ENCODE measurements at regions not wholly inside any gene's neighbourhood (a gene's known extent, or its start where the extent isn't known, plus 50 kb on each side); places are given as distances from the start of the nearest gene placed in this dataset.
A peak's percentile ranks its signal among the peaks of the same experiment; 100 is the strongest.

- TF ChIP-seq POLR2A (IDR thresholded peaks at IDR 0.05) (no peak), CTCF (IDR thresholded peaks at IDR 0.05) (no peak), EP300 (IDR thresholded peaks at IDR 0.05) (no peak)
- Histone ChIP-seq H3K27me3 (no peaks in the 10 kb centered on the region), H3K27ac (no peak overlapping the region), H3K4me1 (ENCODE audit: insufficient read depth) (peaks cover 6% of the 10 kb centered on the region), H3K9me3 (no peaks in the 10 kb centered on the region), H3K4me3 (no peak overlapping the region), H3K36me3 (no peaks in the 10 kb centered on the region)
- WGBS, 3 donors: 18 to 26% (median 21%) methylated on average over 16 to 22 of the region's 22 CpGs
- peak in 1 of 5 donors; percentile 46 for DNase-seq
- intact Hi-C loops (cut with DNase I): no loop called here
Measured at GRCh38 chr17:77865112-77865611, 93.3 kb upstream of the TNRC6C start.

GRCh38 chr17:77865716-77866115 lies 92.8 kb upstream of the TNRC6C start:
- H3K36me3 ChIP-seq: no peaks in the 10 kb centered on the region
- H3K27ac ChIP-seq: no peak overlapping the region
- H3K4me1 ChIP-seq (ENCODE audit: insufficient read depth): peaks cover 6% of the 10 kb centered on the region
- intact Hi-C loops (cut with DNase I): no loop called here
- no peak for DNase-seq
- 58 to 63% (median 60%) methylated on average over 3 of the region's 3 CpGs for WGBS, 3 donors
- H3K27me3 ChIP-seq: no peaks in the 10 kb centered on the region
- no peak overlapping the region for H3K4me3 ChIP-seq
- TF ChIP-seq EP300 (IDR thresholded peaks at IDR 0.05) (no peak), CTCF (IDR thresholded peaks at IDR 0.05) (no peak), POLR2A (IDR thresholded peaks at IDR 0.05) (no peak)
- no peaks in the 10 kb centered on the region for H3K9me3 ChIP-seq

- DNase-seq: no peak
Measured at GRCh38 chr17:77867308-77867781, 91.2 kb upstream of the TNRC6C start.

GRCh38 chr17:77867976-77868713 lies 90.4 kb upstream of the TNRC6C start:
- Histone ChIP-seq H3K27me3 (no peaks in the 10 kb centered on the region), H3K36me3 (no peaks in the 10 kb centered on the region), H3K4me3 (no peak overlapping the region), H3K4me1 (ENCODE audit: insufficient read depth) (peaks cover 6% of the 10 kb centered on the region), H3K27ac (no peak overlapping the region), H3K9me3 (no peaks in the 10 kb centered on the region)
- 88 to 95% (median 93%) methylated on average over 19 of the region's 19 CpGs for WGBS, 3 donors
- no peak for DNase-seq
- intact Hi-C loops (cut with DNase I): no loop called here
- TF ChIP-seq POLR2A (IDR thresholded peaks at IDR 0.05) (no peak), CTCF (IDR thresholded peaks at IDR 0.05) (no peak), EP300 (IDR thresholded peaks at IDR 0.05) (no peak)

More at GRCh38 chr17:77867308-77867781, 91.2 kb upstream of the TNRC6C start:
- H3K36me3 ChIP-seq: no peaks in the 10 kb centered on the region
- TF ChIP-seq POLR2A (IDR thresholded peaks at IDR 0.05): no peak
- TF ChIP-seq EP300 (IDR thresholded peaks at IDR 0.05): no peak
- no peak for TF ChIP-seq CTCF (IDR thresholded peaks at IDR 0.05)
- WGBS, 3 donors: 82 to 88% (median 83%) methylated on average over 5 of the region's 5 CpGs
- H3K27ac ChIP-seq: no peak overlapping the region
- peaks cover 6% of the 10 kb centered on the region for H3K4me1 ChIP-seq (ENCODE audit: insufficient read depth)
- intact Hi-C loops (cut with DNase I): no loop called here
- no peaks in the 10 kb centered on the region for H3K27me3 ChIP-seq
- no peaks in the 10 kb centered on the region for H3K9me3 ChIP-seq
- H3K4me3 ChIP-seq: no peak overlapping the region
